ENCODE measurements at regions not wholly inside any gene's neighbourhood (a gene's known extent, or its start where the extent isn't known, plus 50 kb on each side); places are given as distances from the start of the nearest gene placed in this dataset.

- H3K4me3 Mint-ChIP-seq (ENCODE audit: unreplicated experiment) = no peak overlapping the region
- H3K27ac Mint-ChIP-seq (ENCODE audit: unreplicated experiment) = no peak overlapping the region
- no peak for TF ChIP-seq CTCF (IDR thresholded peaks at IDR 0.05)
- H3K27me3 Mint-ChIP-seq (ENCODE audit: unreplicated experiment) = no peaks in the 10 kb centered on the region
- H3K36me3 Mint-ChIP-seq (ENCODE audit: unreplicated experiment) = no peaks in the 10 kb centered on the region
- peaks cover 1% of the 10 kb centered on the region for H3K4me1 Mint-ChIP-seq (ENCODE audit: unreplicated experiment)
- H3K9me3 Mint-ChIP-seq (ENCODE audit: unreplicated experiment) = peaks cover 3% of the 10 kb centered on the region
- DNase-seq (ENCODE audit: extremely low spot score, unreplicated experiment) = no peak
These were observed 155.4 kb downstream of the ERMARD start for GRCh38 chr6:169906688-169907418.

- Mint-ChIP-seq H3K9me3 (ENCODE audit: unreplicated experiment) (peaks cover 3% of the 10 kb centered on the region), H3K36me3 (ENCODE audit: unreplicated experiment) (no peaks in the 10 kb centered on the region), H3K4me1 (ENCODE audit: unreplicated experiment) (peaks cover 1% of the 10 kb centered on the region), H3K27ac (ENCODE audit: unreplicated experiment) (no peak overlapping the region), H3K27me3 (ENCODE audit: unreplicated experiment) (no peaks in the 10 kb centered on the region), H3K4me3 (ENCODE audit: unreplicated experiment) (no peak overlapping the region)
- no peak for TF ChIP-seq CTCF (IDR thresholded peaks at IDR 0.05)
- no peak for DNase-seq (ENCODE audit: extremely low spot score, unreplicated experiment)
These were observed 154.7 kb downstream of the ERMARD start for GRCh38 chr6:169906004-169906687.

- Mint-ChIP-seq H3K36me3 (ENCODE audit: unreplicated experiment) (no peaks in the 10 kb centered on the region), H3K9me3 (ENCODE audit: unreplicated experiment) (no peaks in the 10 kb centered on the region), H3K4me3 (ENCODE audit: unreplicated experiment) (no peak overlapping the region), H3K27me3 (ENCODE audit: unreplicated experiment) (no peaks in the 10 kb centered on the region), H3K4me1 (ENCODE audit: unreplicated experiment) (peaks cover 1% of the 10 kb centered on the region), H3K27ac (ENCODE audit: unreplicated experiment) (no peak overlapping the region)
- TF ChIP-seq CTCF (IDR thresholded peaks at IDR 0.05) = no peak
- no peak for DNase-seq (ENCODE audit: extremely low spot score, unreplicated experiment)
These were observed 153.8 kb downstream of the ERMARD start for GRCh38 chr6:169905041-169905807.

- no peak for TF ChIP-seq CTCF (IDR thresholded peaks at IDR 0.05)
- Mint-ChIP-seq H3K4me1 (ENCODE audit: unreplicated experiment) (peaks cover 1% of the 10 kb centered on the region), H3K27me3 (ENCODE audit: unreplicated experiment) (no peaks in the 10 kb centered on the region), H3K36me3 (ENCODE audit: unreplicated experiment) (no peaks in the 10 kb centered on the region), H3K9me3 (ENCODE audit: unreplicated experiment) (no peaks in the 10 kb centered on the region), H3K27ac (ENCODE audit: unreplicated experiment) (no peak overlapping the region), H3K4me3 (ENCODE audit: unreplicated experiment) (no peak overlapping the region)
- DNase-seq (ENCODE audit: extremely low spot score, unreplicated experiment) = no peak
These were observed 152.9 kb downstream of the ERMARD start for GRCh38 chr6:169904051-169904922.

Measured in osteocyte (in vitro differentiated cells).